AG08396 (cell line): ENCODE measurements at regions not wholly inside any gene's neighbourhood (a gene's known extent, or its start where the extent isn't known, plus 50 kb on each side); places are given as distances from the start of the nearest gene placed in this dataset.

ENCODE experiments used
- DNase-seq: peaks from one replicate; pipeline ENCODE4 v3.0.0; 2012; ENCODE audit warnings: low spot score, mixed read lengths

DNA sequence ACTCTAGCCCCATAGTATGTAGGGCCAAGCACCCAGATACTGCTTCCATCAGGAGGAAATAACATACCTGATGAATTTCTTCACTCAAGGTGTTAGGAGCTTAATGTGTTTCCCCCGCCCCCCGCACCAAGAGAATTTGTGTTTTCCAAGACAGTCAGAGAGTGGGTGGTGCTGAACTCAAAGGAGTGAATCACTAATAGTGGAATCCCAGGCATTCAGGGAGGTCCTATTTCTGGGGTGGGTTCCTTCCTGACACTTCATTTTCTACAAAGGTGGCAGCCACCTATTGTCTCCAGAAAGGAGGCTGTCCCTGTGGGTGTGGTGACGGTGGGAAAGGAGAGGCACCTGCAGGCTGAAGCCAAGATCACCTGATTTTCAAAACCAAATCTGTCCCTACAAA is 50.8 kb upstream of the ELF5 start:
- DNase-seq: peak; percentile 37

DNA sequence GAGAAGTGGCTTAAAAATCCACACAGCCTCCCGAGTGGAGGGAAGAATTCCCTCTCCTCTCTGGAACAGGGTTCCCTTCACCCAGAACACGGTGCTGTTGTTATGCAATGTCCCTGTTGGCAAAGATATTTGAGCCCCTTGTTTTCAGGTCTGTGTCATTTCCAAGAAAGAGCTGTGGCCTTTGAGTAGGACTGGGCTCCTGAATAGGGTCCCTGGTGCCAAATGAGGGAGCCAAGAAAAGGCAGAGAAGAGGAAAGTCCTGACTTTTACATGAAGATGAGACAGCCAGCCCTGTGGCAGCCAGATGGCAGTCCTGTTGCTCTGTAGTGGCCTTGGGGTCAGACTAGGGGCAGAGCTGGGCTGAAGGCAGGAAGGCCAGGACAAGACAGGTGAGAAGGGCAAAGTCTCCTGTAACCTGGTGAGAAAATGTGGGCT is 51.2 kb upstream of the ELF5 start:
- no peak for DNase-seq

DNA sequence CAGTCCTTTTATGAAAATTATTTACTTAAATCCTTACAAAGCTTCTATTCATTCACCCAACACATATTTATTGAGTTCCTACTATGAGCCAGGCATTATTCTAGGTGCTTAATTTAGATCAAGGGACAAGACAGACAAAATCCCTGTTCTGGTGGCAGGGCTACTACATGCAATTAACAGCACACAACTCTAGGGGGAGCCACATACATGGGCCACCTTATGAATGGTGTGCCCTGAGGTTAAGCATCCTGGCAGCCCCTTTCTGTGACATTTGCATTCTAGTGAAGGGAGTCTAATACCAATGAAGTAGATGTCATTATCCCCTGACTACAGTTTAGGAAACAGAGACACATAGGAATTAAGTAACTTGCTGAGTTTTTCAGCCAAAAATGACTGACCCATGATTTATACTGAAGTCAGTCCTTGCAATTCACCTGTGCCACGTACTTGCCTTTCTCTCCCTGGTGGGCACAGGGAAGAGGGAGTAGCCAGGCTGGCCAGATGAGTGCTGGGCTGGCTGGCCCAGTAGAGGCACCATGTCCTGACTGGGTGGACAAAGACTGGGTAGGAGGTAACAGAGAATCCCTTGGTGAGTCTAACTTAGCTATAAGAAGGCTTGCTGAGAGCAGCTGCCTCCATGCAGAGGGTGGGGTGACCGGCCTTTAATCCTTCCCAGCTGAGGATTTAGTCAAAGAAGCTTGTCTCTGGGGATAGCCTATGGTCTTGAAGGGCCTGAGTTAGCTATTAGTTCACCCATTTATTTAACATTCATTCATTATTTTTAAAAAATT is 52.0 kb upstream of the ELF5 start:
- no peak for DNase-seq

DNA sequence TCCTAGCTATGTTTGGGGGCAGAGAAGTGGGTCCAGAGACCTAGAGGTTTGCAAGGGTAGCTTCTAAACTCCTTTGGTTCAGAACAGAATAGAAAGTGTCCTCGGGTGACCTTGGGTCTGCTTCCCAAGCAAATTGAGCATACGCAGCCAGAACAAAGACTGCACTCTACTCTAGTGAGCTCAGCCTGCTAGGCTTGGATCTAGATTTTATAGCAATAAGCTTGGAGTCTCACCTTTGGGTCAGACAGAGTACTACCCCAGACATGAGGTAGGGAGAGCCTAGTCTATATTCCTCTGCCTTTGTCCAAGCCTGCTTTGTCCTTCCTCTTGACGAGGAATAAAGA is 52.6 kb upstream of the ELF5 start:
- no peak for DNase-seq

DNA sequence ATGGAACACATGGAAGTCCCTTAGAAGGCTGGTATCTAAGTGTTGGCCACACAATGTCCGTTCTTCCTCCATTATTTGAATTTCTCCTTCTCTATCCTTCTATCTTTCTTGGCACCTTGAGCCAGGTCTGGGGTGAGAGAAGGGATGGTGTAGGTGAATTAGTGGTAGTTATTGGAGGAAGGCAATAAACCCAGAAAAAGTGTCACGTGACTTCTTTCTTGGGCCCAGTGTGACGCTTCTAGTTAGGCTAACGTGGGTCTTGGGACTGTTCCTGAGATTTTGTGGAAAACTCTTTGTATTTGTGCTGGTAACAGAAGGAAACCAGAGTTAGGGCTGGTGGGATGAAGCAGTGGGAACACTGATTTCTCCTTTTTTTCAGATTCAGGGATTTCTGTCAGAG is 53.1 kb upstream of the ELF5 start:
- no peak for DNase-seq

DNA sequence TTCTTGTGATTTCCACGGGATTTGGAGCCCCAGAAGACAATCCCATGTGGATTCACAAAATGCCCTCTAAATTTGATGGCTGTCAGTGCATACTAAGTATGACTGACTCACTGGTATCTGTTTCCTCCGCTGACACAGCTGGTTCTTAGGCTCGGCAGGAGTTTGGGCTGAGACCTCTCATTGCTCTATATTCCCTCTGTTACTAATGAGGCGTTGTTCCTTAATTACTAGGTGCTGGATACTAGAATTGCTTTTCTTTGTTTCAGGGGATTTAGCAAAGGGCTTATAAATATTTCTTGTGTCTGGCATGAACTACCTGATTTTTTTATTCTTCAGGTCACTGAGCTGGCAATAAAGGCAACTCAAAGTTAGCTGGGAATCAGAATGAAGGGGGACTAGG is 53.2 kb upstream of the EHF start:
- DNase-seq: no peak

DNA sequence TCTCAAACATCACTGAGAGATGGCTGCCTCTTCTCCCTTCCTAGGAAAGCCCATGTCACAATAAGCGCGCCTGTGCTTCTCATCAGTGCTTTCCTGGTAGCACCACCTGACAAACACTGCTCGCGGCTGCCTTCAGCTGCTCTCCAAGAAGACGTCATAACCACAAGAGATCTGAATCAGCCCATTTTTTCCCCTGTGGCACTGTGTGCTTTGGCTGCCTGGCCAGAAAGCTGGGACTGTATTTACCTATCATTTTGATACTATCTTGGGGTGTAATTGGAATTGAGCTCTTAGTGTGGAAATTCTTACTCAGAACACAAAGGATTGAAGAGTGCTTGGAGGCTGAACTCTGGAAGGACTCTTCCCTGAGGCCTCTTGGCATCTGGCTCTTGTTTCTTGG is 50.3 kb upstream of the EHF start:
- no peak for DNase-seq
